ENCODE measurements at regions not wholly inside any gene's neighbourhood (a gene's known extent, or its start where the extent isn't known, plus 50 kb on each side); places are given as distances from the start of the nearest gene placed in this dataset.
A peak's percentile ranks its signal among the peaks of the same experiment; 100 is the strongest.

DNA sequence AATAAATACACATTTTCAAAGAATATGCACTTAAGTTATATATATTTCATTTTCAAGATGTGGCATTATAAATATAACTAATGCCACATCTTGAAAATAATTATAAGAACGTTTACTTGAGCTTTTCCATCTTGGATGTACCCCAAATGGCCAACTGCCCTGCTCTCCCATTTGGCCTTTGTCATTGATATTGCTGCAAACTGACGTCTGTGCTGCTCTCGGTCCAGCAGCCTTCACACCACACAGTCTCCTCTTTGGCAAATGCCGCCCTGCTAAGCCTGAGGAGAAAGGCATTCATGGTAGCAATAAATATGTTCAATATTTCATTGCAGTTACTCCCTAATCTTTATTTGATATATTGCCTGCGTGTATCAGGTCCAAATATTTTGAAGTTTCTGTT lies 384.6 kb upstream of the ADARB2 start:
- DNase-seq (ENCODE audit: low read depth), result no peak

DNA sequence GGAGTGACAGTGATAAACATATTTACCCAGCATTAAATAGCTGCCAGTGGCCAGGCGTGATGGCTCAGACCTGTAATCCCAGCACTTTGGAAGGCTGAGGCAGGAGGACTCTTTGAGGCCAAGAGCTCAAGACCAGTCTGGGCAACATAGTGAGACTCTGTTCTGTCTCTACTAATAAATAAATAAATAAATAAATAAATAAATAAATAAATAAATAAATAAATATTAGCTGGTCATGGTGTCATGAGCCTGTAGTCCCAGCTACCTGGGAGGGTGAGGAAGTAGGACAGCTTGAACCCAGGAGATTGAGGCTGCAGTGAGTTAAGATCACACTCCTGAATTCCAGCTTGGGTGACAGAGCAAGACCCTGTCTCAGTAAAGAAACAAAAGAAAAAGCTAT lies 384.0 kb upstream of the ADARB2 start:
- DNase-seq (ENCODE audit: low read depth), result no peak

- no peak for DNase-seq (ENCODE audit: low read depth)
Measured at GRCh38 chr10:2120746-2121145, 383.4 kb upstream of the ADARB2 start.

DNA sequence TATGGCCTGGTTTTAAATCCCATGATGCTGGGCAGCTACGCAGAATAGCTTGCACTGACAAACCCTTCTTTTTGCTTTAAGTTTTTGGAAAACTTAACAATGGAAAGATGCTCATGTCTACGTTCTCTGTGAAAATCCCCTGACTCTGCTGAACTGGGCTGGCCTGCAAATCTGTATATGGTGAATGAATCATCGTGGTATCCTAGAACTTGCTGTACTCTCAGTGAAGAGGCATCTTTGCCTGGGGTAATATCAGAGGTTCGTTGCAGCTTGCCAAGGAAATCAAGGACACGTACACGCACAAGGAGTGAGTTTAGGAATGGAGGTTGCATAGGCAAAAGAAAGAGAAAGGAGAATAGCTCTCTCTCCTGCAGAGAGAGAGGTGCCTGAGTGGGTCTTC lies 382.0 kb upstream of the ADARB2 start:
- DNase-seq (ENCODE audit: low read depth), result no peak

DNA sequence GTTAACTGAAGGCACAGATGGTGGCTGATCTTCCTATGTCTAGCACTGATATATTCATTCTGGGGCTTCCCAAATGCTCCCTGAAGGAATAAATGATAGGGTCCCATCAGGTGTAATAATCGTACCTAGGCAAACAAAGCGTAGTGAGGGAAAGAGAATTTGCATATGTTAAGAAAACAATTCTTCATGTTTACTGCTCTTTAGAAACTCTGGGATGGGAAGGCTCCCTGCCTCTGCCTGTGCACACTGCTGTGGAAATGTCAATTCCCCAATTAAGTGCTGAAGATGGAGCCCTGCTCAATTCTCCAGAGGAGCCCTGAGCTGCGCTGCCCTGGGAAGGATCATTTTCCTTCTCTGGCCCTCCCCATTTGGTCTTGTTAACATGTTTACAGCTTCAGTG lies 380.9 kb upstream of the ADARB2 start:
- no peak for DNase-seq (ENCODE audit: low read depth)

GRCh38 chr10:2117641-2118040 lies 380.3 kb upstream of the ADARB2 start:
- no peak for DNase-seq (ENCODE audit: low read depth)

DNA sequence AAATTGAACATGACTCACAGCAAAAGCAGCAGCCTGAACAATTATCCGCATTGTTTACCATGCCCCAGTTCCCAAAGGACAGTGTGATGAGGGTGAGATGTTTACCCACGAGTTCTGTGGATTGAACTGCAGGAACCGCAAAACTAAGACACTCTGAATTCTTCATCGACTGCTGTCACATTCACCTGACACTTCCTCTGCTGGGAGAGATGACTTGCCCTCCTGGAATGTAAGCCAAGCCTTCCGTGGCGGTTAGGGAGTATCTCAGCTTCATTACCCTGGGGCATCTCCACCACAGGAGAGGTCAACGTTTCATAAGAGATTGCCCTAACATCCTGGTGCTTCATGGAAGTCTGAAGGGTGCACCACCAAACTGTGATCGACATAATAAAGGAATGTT lies 374.6 kb upstream of the ADARB2 start:
- peak; percentile 73 for DNase-seq (ENCODE audit: low read depth)

- no peak for DNase-seq (ENCODE audit: low read depth)
Measured at GRCh38 chr10:2108496-2108895, 371.2 kb upstream of the ADARB2 start.

- DNase-seq (ENCODE audit: low read depth), result no peak
Measured at GRCh38 chr10:2106641-2107040, 369.3 kb upstream of the ADARB2 start.

- no peak for DNase-seq (ENCODE audit: low read depth)
Measured at GRCh38 chr10:2099321-2099720, 362.0 kb upstream of the ADARB2 start.

DNA sequence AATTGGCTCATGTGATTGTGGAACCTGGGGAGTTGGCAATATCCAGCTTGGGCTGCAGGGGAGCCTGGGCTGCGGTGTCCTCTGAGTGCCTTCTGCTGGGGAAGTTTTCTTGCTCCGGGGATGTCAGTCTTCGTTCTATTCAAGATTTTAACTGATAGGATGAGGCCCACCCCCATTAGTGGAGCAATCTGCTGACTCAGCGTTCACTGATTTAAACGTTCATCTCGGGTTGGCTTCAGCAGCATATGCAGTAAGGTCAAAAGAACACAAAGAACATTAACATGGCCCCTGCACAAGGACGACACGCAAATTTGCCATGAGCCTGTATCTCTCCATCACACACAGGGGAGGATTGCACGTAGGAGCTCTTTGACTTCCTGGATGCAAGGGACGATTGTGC lies 360.6 kb upstream of the ADARB2 start:
- no peak for DNase-seq (ENCODE audit: low read depth)

- no peak for DNase-seq (ENCODE audit: low read depth)
Measured at GRCh38 chr10:2094171-2094570, 356.8 kb upstream of the ADARB2 start.

- DNase-seq (ENCODE audit: low read depth), result no peak
Measured at GRCh38 chr10:2083591-2083990, 346.3 kb upstream of the ADARB2 start.

GRCh38 chr10:2081501-2081900 lies 344.2 kb upstream of the ADARB2 start:
- peak; percentile 8 for DNase-seq (ENCODE audit: low read depth)

GRCh38 chr10:2079603-2080078 lies 342.3 kb upstream of the ADARB2 start:
- no peak for DNase-seq (ENCODE audit: low read depth)

DNA sequence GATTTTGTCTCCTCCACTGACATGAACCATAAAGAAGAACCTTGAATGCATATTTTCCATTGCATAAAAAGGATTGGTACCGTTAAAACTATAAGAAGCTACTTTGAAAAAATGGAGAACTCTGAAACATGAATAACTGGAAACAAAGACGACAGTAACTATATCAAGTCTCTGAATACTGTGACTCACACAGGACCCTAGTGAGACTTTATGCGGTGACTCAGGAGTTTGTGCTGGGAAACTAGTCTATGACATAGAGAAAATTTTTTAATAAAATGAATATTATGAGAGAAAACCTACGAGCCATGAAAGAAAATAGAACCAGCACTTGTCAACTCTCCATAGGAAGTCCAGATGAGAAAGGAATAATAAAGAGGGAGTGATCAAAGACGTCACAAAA lies 339.9 kb upstream of the ADARB2 start:
- no peak for DNase-seq (ENCODE audit: low read depth)

DNA sequence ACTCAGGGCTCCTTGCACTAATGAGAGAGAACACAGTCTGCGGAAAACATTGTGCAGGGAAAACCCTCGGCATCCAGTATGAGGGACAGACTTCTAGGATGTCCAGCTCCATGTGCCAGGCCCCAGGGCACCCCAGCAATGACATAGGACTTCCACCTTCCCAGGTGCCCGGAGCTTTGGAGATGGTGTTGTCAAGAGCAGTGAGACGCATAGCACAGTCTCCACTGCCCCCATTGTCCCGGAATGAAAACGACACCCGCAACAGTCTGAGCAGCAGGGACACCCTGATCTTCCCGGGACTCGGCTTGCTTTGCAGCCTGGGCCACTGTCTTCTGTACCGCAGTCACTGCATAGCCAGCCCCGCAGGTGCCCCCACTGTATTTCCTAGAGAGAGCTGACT lies 339.2 kb upstream of the ADARB2 start:
- DNase-seq (ENCODE audit: low read depth), result no peak

GRCh38 chr10:2067015-2067414 lies 329.7 kb upstream of the ADARB2 start:
- no peak for DNase-seq (ENCODE audit: low read depth)

DNA sequence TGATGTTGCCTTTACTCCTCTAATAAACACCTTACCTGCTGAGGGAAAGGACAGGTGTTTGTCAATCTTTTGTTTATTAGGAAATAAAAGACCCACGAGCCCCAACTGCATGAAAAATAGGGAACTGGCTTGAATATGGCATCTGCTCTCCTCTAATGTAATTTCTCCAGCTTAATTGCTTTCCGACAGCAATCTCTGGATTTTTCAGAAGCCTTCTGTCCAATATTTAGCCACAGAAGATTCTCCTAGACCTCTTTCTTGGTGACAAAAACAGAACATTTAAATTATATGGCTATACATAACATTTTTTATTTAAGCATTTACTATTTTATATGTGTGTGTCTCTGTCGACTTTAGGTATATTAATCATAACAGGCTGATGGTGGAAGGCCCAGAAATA lies 317.4 kb upstream of the ADARB2 start:
- DNase-seq (ENCODE audit: low read depth), result no peak

DNA sequence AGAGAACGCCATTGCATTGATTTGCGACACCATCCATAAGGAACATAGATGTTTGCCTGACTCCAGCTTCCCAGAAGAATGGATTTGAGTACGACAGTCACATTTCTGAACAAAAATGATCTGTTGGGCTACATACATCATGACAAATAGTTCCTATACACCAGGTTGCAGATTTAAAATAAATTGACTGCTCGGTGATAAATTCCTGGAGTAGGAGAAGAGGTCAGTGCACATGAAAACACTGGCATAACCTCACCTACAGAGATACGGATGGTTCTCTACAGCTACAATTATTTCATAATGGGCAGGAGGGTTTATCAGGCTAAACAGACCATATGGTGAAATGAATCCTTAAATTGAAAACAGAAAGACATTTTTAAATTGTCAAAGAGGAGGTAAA lies 316.5 kb upstream of the ADARB2 start:
- no peak for DNase-seq (ENCODE audit: low read depth)

GRCh38 chr10:2051108-2051507 lies 313.8 kb upstream of the ADARB2 start:
- no peak for DNase-seq (ENCODE audit: low read depth)

DNA sequence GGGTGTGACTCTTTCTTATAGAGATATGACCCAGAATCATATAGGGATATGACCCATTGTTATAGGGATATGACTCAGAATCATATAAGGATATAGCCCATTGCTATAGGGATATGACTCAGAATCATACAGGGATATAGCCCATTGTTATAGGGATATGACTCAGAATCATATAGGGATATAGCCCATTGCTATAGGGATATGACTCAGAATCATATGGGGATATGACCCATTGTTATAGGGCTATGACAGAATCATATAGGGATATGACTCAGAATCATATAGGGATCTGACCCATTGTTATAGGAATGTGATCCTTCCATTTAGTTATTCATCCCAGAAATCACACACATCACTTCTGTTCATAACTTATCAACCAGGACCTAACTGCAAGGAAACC lies 312.2 kb upstream of the ADARB2 start:
- no peak for DNase-seq (ENCODE audit: low read depth)

DNA sequence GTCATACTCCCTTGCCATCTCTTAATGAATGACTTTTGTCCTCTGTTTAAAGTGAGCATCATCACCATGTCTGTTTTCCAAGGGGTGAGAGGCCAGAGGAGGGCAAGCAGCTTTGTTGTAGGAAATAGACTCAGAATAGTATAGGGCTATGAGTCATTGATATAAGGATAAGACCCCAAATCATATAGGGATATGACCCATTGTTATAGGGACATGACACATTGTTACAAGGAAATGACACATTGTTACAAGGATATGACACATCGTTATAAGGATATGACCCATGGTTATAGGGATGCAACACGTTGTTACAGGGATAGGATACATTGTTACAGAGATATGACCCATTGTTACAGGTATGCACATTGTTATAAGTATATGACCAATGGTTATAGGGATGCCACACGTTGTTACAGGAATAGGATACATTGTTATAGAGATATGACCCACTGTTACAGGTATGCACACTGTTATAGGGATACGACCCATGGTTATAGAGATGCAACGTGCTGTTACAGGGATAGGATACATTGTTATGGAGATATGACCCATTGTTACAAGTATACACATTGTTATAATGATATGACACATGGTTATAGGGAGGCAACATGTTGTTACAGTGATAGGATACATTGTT lies 311.1 kb upstream of the ADARB2 start:
- no peak for DNase-seq (ENCODE audit: low read depth)

- DNase-seq (ENCODE audit: low read depth), result no peak
Measured at GRCh38 chr10:2047679-2048078, 310.4 kb upstream of the ADARB2 start.
